ENCODE measurements at regions not wholly inside any gene's neighbourhood (a gene's known extent, or its start where the extent isn't known, plus 50 kb on each side); places are given as distances from the start of the nearest gene placed in this dataset.

GRCh38 chr13:86856991-86857390 is 814.2 kb upstream of the SLITRK5 start:
- TF ChIP-seq CTCF (IDR thresholded peaks at IDR 0.05), result no peak
- TF ChIP-seq REST (IDR thresholded peaks at IDR 0.05; ENCODE audit: insufficient read depth in 1 of 2, low read depth in 2 of 2, low read length in 1 of 2), result no peak
- TF ChIP-seq SIN3A (IDR thresholded peaks at IDR 0.05; ENCODE audit: borderline replicate concordance, insufficient read depth, low read depth, low read length), result no peak
